AG04450 (cell line): ENCODE measurements at regions not wholly inside any gene's neighbourhood (a gene's known extent, or its start where the extent isn't known, plus 50 kb on each side); places are given as distances from the start of the nearest gene placed in this dataset.

Source experiments
- CTCF ChIA-PET: fragments of 300-600, 350-600 bp; formaldehyde crosslinking; extraction: SDS; loops from one replicate; lab custom pipeline; 2022; ENCODE audit warnings: antibody characterized with exemption, inconsistent platforms; lab: Charles Lee
- POLR2A ChIA-PET: fragments of 350-600 bp; formaldehyde crosslinking; extraction: SDS; loops from one replicate; lab custom pipeline; 2021; ENCODE audit warnings: antibody characterized with exemption, inconsistent platforms; lab: Yijun Ruan, JAX
- DNase-seq: peaks from one replicate; pipeline ENCODE4 v3.0.0-alpha.2; 2011; ENCODE audit warnings: low read depth, low spot score
- H3K27ac ChIP-seq: one replicate; pipeline ENCODE4 v1.5.1; 2012; ENCODE audit warnings: low read depth, low read length, control low read depth
- H3K27me3 ChIP-seq: one replicate; pipeline ENCODE4 v1.6.0; 2012; ENCODE audit warnings: low read length; ENCODE audit not compliant: control insufficient read depth, insufficient read depth
- H3K4me3 ChIP-seq: 2 replicates; pipeline ENCODE4 v1.5.1; 2011; ENCODE audit warnings: mild to moderate bottlenecking, low read depth, low read length, control low read depth
- H3K9me3 ChIP-seq: 2 replicates; pipeline ENCODE4 v1.5.1; 2012; ENCODE audit warnings: low read length; ENCODE audit not compliant: control insufficient read depth, insufficient read depth
- CTCF ChIP-seq: IDR thresholded peaks from 2 replicates; pipeline ENCODE4 v1.5.1; 2011; ENCODE audit warnings: low read depth, low read length, control low read depth, inconsistent platforms

GRCh38 chr13:80666782-80667552 is 326.0 kb upstream of the SPRY2 start:
- no peak for TF ChIP-seq CTCF
- Histone ChIP-seq H3K9me3 (no peaks in the 10 kb centered on the region), H3K4me3 (no peak overlapping the region), H3K27me3 (no peaks in the 10 kb centered on the region), H3K27ac (no peak overlapping the region)
- ChIA-PET POLR2A (no interaction called here), CTCF (interaction anchor here (0.6 kb wide), 1 partner anchor 304 kb away, joined by 3 read pairs; no protein-coding TSS in a partner anchor)
- no peak for DNase-seq

- CTCF ChIA-PET = no interaction called here
- Histone ChIP-seq H3K27ac (no peak overlapping the region), H3K27me3 (no peaks in the 10 kb centered on the region), H3K4me3 (no peak overlapping the region), H3K9me3 (no peaks in the 10 kb centered on the region)
- TF ChIP-seq CTCF = no peak
- POLR2A ChIA-PET = no interaction called here
- DNase-seq = no peak
Observed at GRCh38 chr13:80665792-80666333, 324.9 kb upstream of the SPRY2 start.

GRCh38 chr13:80664950-80665349 is 324.0 kb upstream of the SPRY2 start:
- POLR2A ChIA-PET = no interaction called here

GRCh38 chr13:80663788-80664187 is 322.9 kb upstream of the SPRY2 start:
- Histone ChIP-seq H3K4me3 (no peak overlapping the region), H3K27me3 (no peaks in the 10 kb centered on the region), H3K9me3 (peaks cover 4% of the 10 kb centered on the region), H3K27ac (no peak overlapping the region)
- ChIA-PET POLR2A (no interaction called here), CTCF (no interaction called here)
- DNase-seq = no peak
- no peak for TF ChIP-seq CTCF

More at GRCh38 chr13:80664950-80665349, 324.0 kb upstream of the SPRY2 start:
- Histone ChIP-seq H3K4me3 (no peak overlapping the region), H3K27me3 (no peaks in the 10 kb centered on the region), H3K27ac (no peak overlapping the region), H3K9me3 (no peaks in the 10 kb centered on the region)
- DNase-seq = no peak
- TF ChIP-seq CTCF = no peak
- CTCF ChIA-PET = no interaction called here

- CTCF ChIA-PET = no interaction called here
- Histone ChIP-seq H3K27me3 (no peaks in the 10 kb centered on the region), H3K9me3 (peaks cover 13% of the 10 kb centered on the region), H3K27ac (no peak overlapping the region), H3K4me3 (no peak overlapping the region)
- no peak for DNase-seq
- TF ChIP-seq CTCF = no peak
- POLR2A ChIA-PET = no interaction called here
Observed at GRCh38 chr13:80658705-80659104, 317.8 kb upstream of the SPRY2 start.
